ENCODE measurements at regions not wholly inside any gene's neighbourhood (a gene's known extent, or its start where the extent isn't known, plus 50 kb on each side); places are given as distances from the start of the nearest gene placed in this dataset.

- Histone ChIP-seq H3K36me3 (ENCODE audit: control insufficient read depth, insufficient read depth, low read length) (no peaks in the 10 kb centered on the region), H3K4me1 (ENCODE audit: control insufficient read depth, insufficient read depth, low read length) (no peaks in the 10 kb centered on the region), H3K9ac (ENCODE audit: low read length) (no peak overlapping the region), H3K4me3 (ENCODE audit: low read length) (no peak overlapping the region), H3K9me3 (ENCODE audit: control insufficient read depth, low read length) (no peaks in the 10 kb centered on the region), H3K27me3 (ENCODE audit: control insufficient read depth, insufficient read depth, low read length) (no peaks in the 10 kb centered on the region)
Measured at GRCh38 chr4:157787618-157788017, 385.2 kb downstream of the GASK1B start.

GRCh38 chr4:157781361-157781760, 391.5 kb downstream of the GASK1B start:
- Histone ChIP-seq H3K9ac (ENCODE audit: low read length) (no peak overlapping the region), H3K4me1 (ENCODE audit: control insufficient read depth, insufficient read depth, low read length) (no peaks in the 10 kb centered on the region), H3K9me3 (ENCODE audit: control insufficient read depth, low read length) (no peaks in the 10 kb centered on the region), H3K4me3 (ENCODE audit: low read length) (no peak overlapping the region), H3K27me3 (ENCODE audit: control insufficient read depth, insufficient read depth, low read length) (no peaks in the 10 kb centered on the region), H3K36me3 (ENCODE audit: control insufficient read depth, insufficient read depth, low read length) (no peaks in the 10 kb centered on the region)

- Histone ChIP-seq H3K9me3 (ENCODE audit: control insufficient read depth, low read length) (no peaks in the 10 kb centered on the region), H3K36me3 (ENCODE audit: control insufficient read depth, insufficient read depth, low read length) (no peaks in the 10 kb centered on the region), H3K4me3 (ENCODE audit: low read length) (no peak overlapping the region), H3K4me1 (ENCODE audit: control insufficient read depth, insufficient read depth, low read length) (no peaks in the 10 kb centered on the region), H3K27me3 (ENCODE audit: control insufficient read depth, insufficient read depth, low read length) (no peaks in the 10 kb centered on the region), H3K9ac (ENCODE audit: low read length) (no peak overlapping the region)
Measured at GRCh38 chr4:157779081-157779480, 393.7 kb downstream of the GASK1B start.

GRCh38 chr4:157776930-157777528, 395.8 kb downstream of the GASK1B start:
- H3K4me1 ChIP-seq (ENCODE audit: control insufficient read depth, insufficient read depth, low read length) = no peaks in the 10 kb centered on the region
- H3K9me3 ChIP-seq (ENCODE audit: control insufficient read depth, low read length) = no peaks in the 10 kb centered on the region
- H3K9ac ChIP-seq (ENCODE audit: low read length) = no peak overlapping the region
- H3K36me3 ChIP-seq (ENCODE audit: control insufficient read depth, insufficient read depth, low read length) = no peaks in the 10 kb centered on the region
- H3K4me3 ChIP-seq (ENCODE audit: low read length) = no peak overlapping the region
- no peaks in the 10 kb centered on the region for H3K27me3 ChIP-seq (ENCODE audit: control insufficient read depth, insufficient read depth, low read length)

- no peaks in the 10 kb centered on the region for H3K4me1 ChIP-seq (ENCODE audit: control insufficient read depth, insufficient read depth, low read length)
- no peaks in the 10 kb centered on the region for H3K9me3 ChIP-seq (ENCODE audit: control insufficient read depth, low read length)
- no peaks in the 10 kb centered on the region for H3K27me3 ChIP-seq (ENCODE audit: control insufficient read depth, insufficient read depth, low read length)
- H3K4me3 ChIP-seq (ENCODE audit: low read length) = no peak overlapping the region
- no peaks in the 10 kb centered on the region for H3K36me3 ChIP-seq (ENCODE audit: control insufficient read depth, insufficient read depth, low read length)
- no peak overlapping the region for H3K9ac ChIP-seq (ENCODE audit: low read length)
Measured at GRCh38 chr4:157775971-157776370, 396.9 kb downstream of the GASK1B start.

- no peaks in the 10 kb centered on the region for H3K4me1 ChIP-seq (ENCODE audit: control insufficient read depth, insufficient read depth, low read length)
- H3K36me3 ChIP-seq (ENCODE audit: control insufficient read depth, insufficient read depth, low read length) = no peaks in the 10 kb centered on the region
- H3K27me3 ChIP-seq (ENCODE audit: control insufficient read depth, insufficient read depth, low read length) = no peaks in the 10 kb centered on the region
- H3K4me3 ChIP-seq (ENCODE audit: low read length) = no peak overlapping the region
- no peaks in the 10 kb centered on the region for H3K9me3 ChIP-seq (ENCODE audit: control insufficient read depth, low read length)
- H3K9ac ChIP-seq (ENCODE audit: low read length) = no peak overlapping the region
Measured at GRCh38 chr4:157772907-157773306, 399.9 kb downstream of the GASK1B start.

- Histone ChIP-seq H3K9me3 (ENCODE audit: control insufficient read depth, low read length) (no peaks in the 10 kb centered on the region), H3K9ac (ENCODE audit: low read length) (no peak overlapping the region), H3K4me3 (ENCODE audit: low read length) (no peak overlapping the region), H3K36me3 (ENCODE audit: control insufficient read depth, insufficient read depth, low read length) (no peaks in the 10 kb centered on the region), H3K4me1 (ENCODE audit: control insufficient read depth, insufficient read depth, low read length) (no peaks in the 10 kb centered on the region), H3K27me3 (ENCODE audit: control insufficient read depth, insufficient read depth, low read length) (no peaks in the 10 kb centered on the region)
Measured at GRCh38 chr4:157768419-157768818, 404.4 kb downstream of the GASK1B start.

- no peaks in the 10 kb centered on the region for H3K4me1 ChIP-seq (ENCODE audit: control insufficient read depth, insufficient read depth, low read length)
- H3K27me3 ChIP-seq (ENCODE audit: control insufficient read depth, insufficient read depth, low read length) = no peaks in the 10 kb centered on the region
- no peaks in the 10 kb centered on the region for H3K36me3 ChIP-seq (ENCODE audit: control insufficient read depth, insufficient read depth, low read length)
- H3K9ac ChIP-seq (ENCODE audit: low read length) = no peak overlapping the region
- H3K4me3 ChIP-seq (ENCODE audit: low read length) = no peak overlapping the region
- H3K9me3 ChIP-seq (ENCODE audit: control insufficient read depth, low read length) = no peaks in the 10 kb centered on the region
Measured at GRCh38 chr4:157763490-157763889, 409.3 kb downstream of the GASK1B start.

GRCh38 chr4:157754410-157754809, 418.4 kb downstream of the GASK1B start:
- Histone ChIP-seq H3K36me3 (ENCODE audit: control insufficient read depth, insufficient read depth, low read length) (no peaks in the 10 kb centered on the region), H3K4me3 (ENCODE audit: low read length) (no peak overlapping the region), H3K27me3 (ENCODE audit: control insufficient read depth, insufficient read depth, low read length) (no peaks in the 10 kb centered on the region), H3K9ac (ENCODE audit: low read length) (no peak overlapping the region), H3K4me1 (ENCODE audit: control insufficient read depth, insufficient read depth, low read length) (no peaks in the 10 kb centered on the region), H3K9me3 (ENCODE audit: control insufficient read depth, low read length) (no peaks in the 10 kb centered on the region)

- H3K9ac ChIP-seq (ENCODE audit: low read length) = no peak overlapping the region
- no peaks in the 10 kb centered on the region for H3K36me3 ChIP-seq (ENCODE audit: control insufficient read depth, insufficient read depth, low read length)
- no peaks in the 10 kb centered on the region for H3K4me1 ChIP-seq (ENCODE audit: control insufficient read depth, insufficient read depth, low read length)
- H3K4me3 ChIP-seq (ENCODE audit: low read length) = no peak overlapping the region
- H3K27me3 ChIP-seq (ENCODE audit: control insufficient read depth, insufficient read depth, low read length) = no peaks in the 10 kb centered on the region
- H3K9me3 ChIP-seq (ENCODE audit: control insufficient read depth, low read length) = no peaks in the 10 kb centered on the region
Measured at GRCh38 chr4:157751631-157752030, 421.2 kb downstream of the GASK1B start.

GRCh38 chr4:157741642-157742041, 431.2 kb downstream of the GASK1B start:
- H3K9ac ChIP-seq (ENCODE audit: low read length) = no peak overlapping the region
- H3K4me1 ChIP-seq (ENCODE audit: control insufficient read depth, insufficient read depth, low read length) = no peaks in the 10 kb centered on the region
- H3K4me3 ChIP-seq (ENCODE audit: low read length) = no peak overlapping the region
- H3K9me3 ChIP-seq (ENCODE audit: control insufficient read depth, low read length) = no peaks in the 10 kb centered on the region
- H3K36me3 ChIP-seq (ENCODE audit: control insufficient read depth, insufficient read depth, low read length) = no peaks in the 10 kb centered on the region
- H3K27me3 ChIP-seq (ENCODE audit: control insufficient read depth, insufficient read depth, low read length) = no peaks in the 10 kb centered on the region

GRCh38 chr4:157739242-157739641, 433.6 kb downstream of the GASK1B start:
- Histone ChIP-seq H3K4me3 (ENCODE audit: low read length) (no peak overlapping the region), H3K4me1 (ENCODE audit: control insufficient read depth, insufficient read depth, low read length) (no peaks in the 10 kb centered on the region), H3K27me3 (ENCODE audit: control insufficient read depth, insufficient read depth, low read length) (no peaks in the 10 kb centered on the region), H3K9ac (ENCODE audit: low read length) (no peak overlapping the region), H3K36me3 (ENCODE audit: control insufficient read depth, insufficient read depth, low read length) (no peaks in the 10 kb centered on the region), H3K9me3 (ENCODE audit: control insufficient read depth, low read length) (no peaks in the 10 kb centered on the region)

- no peaks in the 10 kb centered on the region for H3K4me1 ChIP-seq (ENCODE audit: control insufficient read depth, insufficient read depth, low read length)
- no peaks in the 10 kb centered on the region for H3K9me3 ChIP-seq (ENCODE audit: control insufficient read depth, low read length)
- H3K4me3 ChIP-seq (ENCODE audit: low read length) = no peak overlapping the region
- no peaks in the 10 kb centered on the region for H3K36me3 ChIP-seq (ENCODE audit: control insufficient read depth, insufficient read depth, low read length)
- no peaks in the 10 kb centered on the region for H3K27me3 ChIP-seq (ENCODE audit: control insufficient read depth, insufficient read depth, low read length)
- H3K9ac ChIP-seq (ENCODE audit: low read length) = no peak overlapping the region
Measured at GRCh38 chr4:157728215-157728614, 444.6 kb downstream of the GASK1B start.

Measured in mucosa of stomach (tissue), 1 donor.